HG03135 (cell line): ENCODE measurements at regions not wholly inside any gene's neighbourhood (a gene's known extent, or its start where the extent isn't known, plus 50 kb on each side); places are given as distances from the start of the nearest gene placed in this dataset.
"Not testable (repeated sequence)": the region's sequence is repeated elsewhere in the genome, so short reads cannot be mapped to it uniquely, and the experiment has no call there.

Experiments used
- ATAC-seq: cut with Tn5 transposase; IDR thresholded peaks from one replicate; pipeline ENCODE4 v1.9.1; 2021; ENCODE audit warnings: mild to moderate bottlenecking, moderate library complexity; ENCODE audit not compliant: unreplicated experiment

DNA sequence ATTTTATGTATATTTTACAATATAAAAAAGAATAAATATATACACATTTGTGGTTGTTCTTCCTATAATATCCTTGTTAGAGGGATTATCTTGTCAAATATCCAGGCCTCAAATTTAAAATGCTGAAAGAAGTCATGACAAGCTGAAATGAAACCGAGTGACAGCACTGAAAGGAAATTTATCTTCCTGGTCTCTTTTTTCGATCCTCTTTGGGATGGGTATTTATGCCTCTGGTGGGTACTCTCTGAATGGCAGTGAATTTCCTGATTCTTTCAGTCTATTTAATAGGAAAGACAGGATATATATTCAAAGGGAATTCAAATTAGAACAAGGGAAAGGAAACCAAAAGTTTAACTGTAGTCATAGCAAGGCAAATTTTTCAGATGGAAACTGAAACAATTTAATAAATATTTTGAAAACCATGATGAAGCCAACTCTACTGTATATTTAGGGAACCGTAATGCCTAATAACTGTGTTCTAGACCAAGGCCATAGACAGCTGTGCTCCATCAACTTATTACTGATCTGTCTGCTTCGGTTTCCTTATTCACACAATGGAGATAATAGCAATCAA is 97.9 kb downstream of the DLEU7 start:
- ATAC-seq: no peak

DNA sequence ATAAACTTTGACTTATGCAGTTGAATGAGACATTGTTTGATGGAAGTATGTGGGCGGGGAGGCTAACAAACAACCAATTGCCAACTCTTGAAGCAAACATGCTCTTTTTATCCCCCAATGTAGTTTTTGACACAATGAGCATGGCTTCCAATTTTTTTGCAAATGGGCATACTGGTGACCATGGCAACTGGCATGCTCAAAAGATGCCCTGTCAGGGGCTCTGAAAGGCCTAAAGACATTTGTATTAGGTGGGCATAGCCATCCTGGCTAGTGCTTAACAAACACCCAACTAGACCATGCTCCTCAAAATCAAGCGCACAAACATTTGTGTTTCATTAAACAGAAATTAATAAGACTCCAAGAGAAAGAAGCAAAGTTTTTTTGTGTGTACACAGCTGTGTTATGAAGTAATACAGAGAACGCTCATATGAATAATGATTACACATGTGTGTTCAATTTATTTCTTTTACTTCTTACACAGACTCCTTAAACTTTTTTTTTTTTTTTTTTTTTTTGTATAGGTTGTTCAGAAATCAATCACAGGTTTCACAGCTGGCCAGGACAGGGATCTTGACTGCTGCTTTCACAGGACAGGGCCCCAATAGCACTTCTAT is 95.6 kb downstream of the DLEU7 start:
- no peak for ATAC-seq

DNA sequence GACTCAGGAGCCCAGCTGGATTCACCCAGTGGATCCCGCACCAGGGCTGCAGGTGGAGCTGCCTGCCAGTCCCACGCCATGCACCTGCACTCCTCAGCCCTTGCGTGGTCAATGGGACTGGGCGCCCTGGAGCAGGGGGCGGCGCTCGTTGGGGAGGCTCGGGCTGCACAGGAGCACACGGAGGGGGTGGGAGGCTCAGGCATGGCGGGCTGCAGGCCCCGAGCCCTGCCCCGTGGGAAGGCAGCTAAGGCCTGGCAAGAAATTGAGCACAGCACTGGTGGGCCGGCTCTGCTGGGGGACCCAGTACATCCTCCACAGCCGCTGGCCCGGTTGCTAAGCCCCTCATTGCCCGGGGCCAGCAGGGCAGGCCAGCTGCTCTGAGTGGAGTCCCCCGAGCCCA is 90.3 kb downstream of the DLEU7 start:
- not testable (repeated sequence) for ATAC-seq

DNA sequence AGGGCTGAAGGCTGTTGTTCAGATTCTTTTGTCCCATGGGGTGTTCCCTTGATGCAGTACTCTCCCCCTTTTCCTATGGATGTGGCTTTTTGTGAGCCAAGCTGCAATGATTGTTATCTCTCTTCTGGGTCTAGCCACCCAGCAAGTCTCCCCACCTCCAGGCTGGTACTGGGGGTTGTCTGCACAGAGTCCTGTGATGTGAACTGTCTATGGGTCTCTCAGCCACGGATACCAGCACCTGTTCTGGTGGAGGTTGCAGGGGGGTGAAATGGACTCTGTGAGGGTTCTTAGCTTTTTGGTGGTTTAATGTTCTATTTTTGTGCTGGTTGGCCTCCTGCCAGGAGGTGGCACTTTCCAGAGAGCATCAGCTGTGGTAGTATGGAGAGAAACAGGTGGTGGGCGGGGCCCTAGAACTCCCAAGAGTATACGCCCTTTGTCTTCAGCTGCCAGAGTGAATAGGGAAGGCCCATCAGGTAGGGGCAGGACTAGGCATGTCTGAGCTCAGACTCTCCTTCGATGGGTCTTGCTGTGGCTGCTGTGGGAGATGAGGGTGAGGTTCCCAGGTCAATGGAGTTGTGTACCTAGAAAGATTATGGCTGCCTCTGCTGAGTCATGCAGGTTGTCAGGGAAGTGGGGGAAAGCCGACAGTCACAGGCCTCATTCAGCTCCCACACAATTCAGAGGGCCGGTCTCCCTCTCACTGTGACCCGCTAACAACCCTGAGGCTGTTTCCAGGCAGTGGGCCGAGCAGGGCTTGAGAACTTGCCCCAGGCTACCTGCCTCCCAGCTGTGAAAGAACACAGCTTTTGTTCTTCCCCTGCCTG is 87.4 kb downstream of the DLEU7 start:
- not testable (repeated sequence) for ATAC-seq

DNA sequence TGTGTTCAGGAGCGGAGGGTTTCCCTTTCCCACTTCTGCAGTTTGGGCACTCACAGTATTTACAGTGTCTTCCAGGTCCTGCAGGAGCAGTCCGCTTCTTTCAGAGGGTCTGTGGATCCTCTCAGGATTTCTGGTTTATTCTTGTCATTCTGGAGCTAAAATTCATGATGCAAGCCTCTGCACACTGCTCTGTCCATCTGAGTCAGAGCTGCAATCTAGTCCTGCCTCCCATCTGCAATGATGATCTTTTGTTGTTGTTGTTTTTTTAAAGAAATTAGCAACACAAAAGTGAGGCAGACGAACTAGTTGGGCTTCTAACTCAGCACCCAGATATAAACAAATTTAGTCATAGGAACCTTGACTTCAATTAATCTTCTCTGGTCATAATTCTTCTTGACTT is 86.5 kb downstream of the DLEU7 start:
- ATAC-seq: no peak

DNA sequence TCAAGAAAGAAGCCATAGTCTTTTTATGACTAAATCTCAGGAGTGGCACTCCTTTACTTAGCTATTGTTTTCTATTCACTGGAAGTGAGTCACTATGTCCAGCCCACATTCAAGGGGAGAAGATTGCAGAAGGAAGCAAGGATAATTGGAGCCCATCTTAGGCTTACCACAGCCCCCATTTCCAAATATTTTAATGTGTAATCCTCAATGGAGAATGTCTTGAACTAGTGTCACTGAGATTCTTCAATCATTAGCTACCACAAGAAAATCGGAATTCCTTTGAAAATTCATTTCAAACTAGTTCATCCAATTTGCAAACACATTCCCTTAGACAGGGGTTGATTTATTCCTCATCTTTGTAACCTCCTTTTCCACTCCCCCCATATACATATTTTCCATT is 84.7 kb downstream of the DLEU7 start:
- no peak for ATAC-seq

DNA sequence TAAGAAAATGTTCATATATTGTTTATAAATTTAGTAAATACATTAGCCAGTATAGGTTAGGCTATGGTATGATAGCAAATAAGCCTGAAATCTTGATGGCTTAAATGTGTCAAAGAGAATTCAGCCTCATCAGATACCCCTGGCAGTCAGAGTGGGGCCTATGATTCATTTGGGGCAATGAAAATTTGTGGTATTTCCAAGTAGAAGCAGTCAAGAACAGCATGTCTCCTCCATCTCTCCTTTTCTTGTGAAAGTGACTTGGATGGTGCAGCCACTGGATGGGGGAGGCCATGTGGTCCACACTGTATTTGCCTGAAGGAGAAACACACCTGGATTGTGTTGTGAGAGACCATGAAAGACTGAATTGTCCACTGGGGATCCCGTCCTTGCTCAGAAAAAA is 82.7 kb downstream of the DLEU7 start:
- no peak for ATAC-seq

DNA sequence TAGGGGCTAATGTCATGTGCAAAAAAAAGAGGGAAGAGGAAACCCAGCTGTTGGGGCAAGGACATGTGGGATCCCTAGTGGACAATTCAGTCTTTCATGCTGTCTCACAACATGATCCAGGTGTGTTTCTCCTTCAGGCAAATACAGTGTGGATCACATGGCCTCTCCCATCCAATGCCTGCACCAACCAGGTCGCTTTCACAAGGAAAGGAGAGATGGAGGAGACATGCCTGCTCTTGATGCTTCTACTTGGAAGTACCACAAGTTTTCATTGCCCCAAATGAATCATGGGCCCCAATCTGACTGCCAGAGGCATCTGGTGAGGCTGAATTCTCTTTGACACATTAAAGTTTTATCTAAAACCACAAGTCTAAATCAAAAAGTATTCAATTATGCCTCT is 82.1 kb downstream of the DLEU7 start:
- ATAC-seq: no peak

DNA sequence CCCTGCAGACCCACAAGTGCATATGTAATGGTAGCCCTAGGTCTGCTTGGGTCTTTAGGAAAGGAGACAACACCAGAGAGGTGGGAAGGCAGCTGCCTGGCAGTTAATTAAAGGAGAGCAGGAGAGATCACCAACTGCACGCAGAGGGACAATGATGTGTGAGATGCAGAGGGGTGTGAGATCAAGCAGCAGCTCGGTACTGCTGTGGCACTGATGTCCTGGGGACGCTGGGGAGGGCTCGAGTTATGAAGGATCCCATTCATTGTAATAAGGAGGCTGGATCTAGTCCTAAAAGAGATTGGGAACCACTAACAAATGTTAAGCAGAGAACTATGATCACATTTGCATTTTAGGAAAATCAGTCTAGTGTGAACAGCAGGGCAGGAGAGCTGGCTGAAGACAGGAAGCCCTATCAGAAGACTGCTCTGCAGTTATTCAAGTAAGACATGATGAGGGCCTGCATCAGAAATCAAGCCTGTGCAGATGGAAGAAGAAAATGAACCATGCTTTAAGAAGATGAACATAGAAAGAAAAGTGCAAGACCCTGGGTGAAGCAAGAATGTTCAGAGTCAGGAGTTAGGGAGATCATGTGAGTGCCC is 80.4 kb downstream of the DLEU7 start:
- ATAC-seq: no peak

DNA sequence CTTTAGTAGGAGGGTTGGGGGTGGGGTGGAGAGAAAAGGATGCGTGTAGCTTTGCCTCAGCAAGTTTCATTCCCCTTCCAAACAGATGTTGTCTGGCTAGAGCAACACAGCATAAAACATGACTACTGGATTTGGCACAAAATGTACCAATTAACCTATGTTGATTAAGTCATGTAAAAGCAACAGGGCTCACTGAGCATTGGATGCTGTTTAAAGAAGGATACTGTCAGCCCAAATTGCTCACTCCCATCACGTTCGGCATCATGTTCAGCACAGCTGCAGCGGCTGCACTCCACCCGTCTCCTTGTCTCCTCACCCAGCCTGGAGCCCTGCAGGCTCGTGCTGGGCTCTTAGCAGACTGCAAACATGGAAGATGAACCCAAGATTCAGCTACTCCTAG is 77.5 kb downstream of the DLEU7 start:
- no peak for ATAC-seq

DNA sequence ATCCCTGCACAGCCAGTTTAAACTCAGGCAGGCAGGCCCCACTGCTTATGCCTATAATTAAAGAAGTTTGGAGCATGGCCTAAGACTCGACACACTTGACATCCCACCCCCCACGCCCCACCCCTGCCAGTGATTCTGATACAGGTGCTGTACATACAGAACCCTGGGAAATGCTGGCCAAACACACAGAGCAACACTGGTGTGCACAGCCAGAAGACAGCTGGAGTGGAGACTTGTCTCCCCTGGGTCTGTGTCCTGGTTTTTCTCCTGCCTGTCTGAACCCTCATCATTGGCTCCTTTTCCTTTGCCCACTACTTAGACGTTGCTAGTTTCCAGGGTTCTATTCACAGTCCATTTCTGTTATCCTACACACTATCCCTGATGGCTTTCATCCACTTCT is 76.8 kb downstream of the DLEU7 start:
- no peak for ATAC-seq

DNA sequence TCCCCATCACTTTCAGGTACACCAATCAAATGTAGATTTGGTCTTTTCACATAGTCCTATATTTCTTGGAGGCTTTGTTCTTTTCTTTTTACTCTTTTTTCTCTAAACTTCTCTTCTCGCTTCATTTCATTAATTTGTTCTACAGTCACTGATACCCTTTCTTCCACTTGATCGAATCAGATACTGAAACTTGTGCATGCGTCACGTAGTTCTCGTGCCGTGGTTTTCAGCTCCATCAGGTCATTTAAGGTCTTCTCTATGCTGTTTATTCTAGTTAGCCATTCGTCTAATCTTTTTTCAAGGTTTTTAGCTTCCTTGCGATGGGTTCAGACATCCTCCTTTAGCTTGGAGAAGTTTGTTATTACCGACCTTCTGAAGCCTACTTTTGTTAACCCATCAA is 70.6 kb downstream of the DLEU7 start:
- not testable (repeated sequence) for ATAC-seq
